ENCODE measurements at regions not wholly inside any gene's neighbourhood (a gene's known extent, or its start where the extent isn't known, plus 50 kb on each side); places are given as distances from the start of the nearest gene placed in this dataset.

- TF ChIP-seq POLR2AphosphoS5 (IDR thresholded peaks at IDR 0.05) (no peak), CTCF (IDR thresholded peaks at IDR 0.05) (no peak), POLR2A (IDR thresholded peaks at IDR 0.05) (no peak)
Measured at GRCh38 chr16:66170989-66171388, 195.5 kb upstream of the CDH5 start.
